ENCODE measurements at regions not wholly inside any gene's neighbourhood (a gene's known extent, or its start where the extent isn't known, plus 50 kb on each side); places are given as distances from the start of the nearest gene placed in this dataset.

GRCh38 chr3:72442759-72443158 lies 405.5 kb downstream of the SHQ1 start:
- FAIRE-seq, result no peak
- DNase-seq (ENCODE audit: insufficient read length, low spot score), result no peak

GRCh38 chr3:72441284-72441994 lies 406.8 kb downstream of the SHQ1 start:
- FAIRE-seq, result no peak
- DNase-seq (ENCODE audit: insufficient read length, low spot score), result no peak

- no peak for DNase-seq (ENCODE audit: insufficient read length, low spot score)
- no peak for FAIRE-seq
These were observed 407.8 kb downstream of the SHQ1 start for GRCh38 chr3:72440491-72440890.

GRCh38 chr3:72439321-72440183 lies 408.7 kb downstream of the SHQ1 start:
- DNase-seq (ENCODE audit: insufficient read length, low spot score) (no peak), FAIRE-seq (peak; percentile 71)

- FAIRE-seq (no peak), DNase-seq (ENCODE audit: insufficient read length, low spot score) (no peak)
These were observed 410.4 kb downstream of the SHQ1 start for GRCh38 chr3:72437661-72438406.

- FAIRE-seq, result no peak
These were observed 411.2 kb downstream of the SHQ1 start for GRCh38 chr3:72436863-72437592.

GRCh38 chr3:72434296-72434695 lies 413.9 kb downstream of the SHQ1 start:
- no peak for FAIRE-seq
- DNase-seq (ENCODE audit: insufficient read length, low spot score), result no peak

More at GRCh38 chr3:72436863-72437592, 411.2 kb downstream of the SHQ1 start:
- DNase-seq (ENCODE audit: insufficient read length, low spot score), result no peak

- DNase-seq (ENCODE audit: insufficient read length, low spot score) (no peak), FAIRE-seq (no peak)
These were observed 416.0 kb downstream of the SHQ1 start for GRCh38 chr3:72432246-72432645.

- FAIRE-seq (no peak), DNase-seq (ENCODE audit: insufficient read length, low spot score) (no peak)
These were observed 418.5 kb downstream of the SHQ1 start for GRCh38 chr3:72429589-72430353.

GRCh38 chr3:72428803-72429202 lies 419.4 kb downstream of the SHQ1 start:
- FAIRE-seq (no peak), DNase-seq (ENCODE audit: insufficient read length, low spot score) (no peak)

GRCh38 chr3:72427624-72428023 lies 420.6 kb downstream of the SHQ1 start:
- FAIRE-seq, result no peak
- DNase-seq (ENCODE audit: insufficient read length, low spot score), result no peak

GRCh38 chr3:72426618-72427397 lies 421.4 kb downstream of the SHQ1 start:
- DNase-seq (ENCODE audit: insufficient read length, low spot score) (no peak), FAIRE-seq (no peak)

- FAIRE-seq, result no peak
These were observed 424.6 kb downstream of the SHQ1 start for GRCh38 chr3:72423643-72424042.

GRCh38 chr3:72421786-72422185 lies 426.5 kb downstream of the SHQ1 start:
- FAIRE-seq (no peak), DNase-seq (ENCODE audit: insufficient read length, low spot score) (no peak)

More at GRCh38 chr3:72423643-72424042, 424.6 kb downstream of the SHQ1 start:
- no peak for DNase-seq (ENCODE audit: insufficient read length, low spot score)

- DNase-seq (ENCODE audit: insufficient read length, low spot score) (no peak), FAIRE-seq (no peak)
These were observed 427.1 kb downstream of the SHQ1 start for GRCh38 chr3:72421126-72421525.

- no peak for DNase-seq (ENCODE audit: insufficient read length, low spot score)
- no peak for FAIRE-seq
These were observed 429.4 kb downstream of the SHQ1 start for GRCh38 chr3:72418856-72419255.

GRCh38 chr3:72418244-72418643 lies 430.0 kb downstream of the SHQ1 start:
- FAIRE-seq, result no peak

GRCh38 chr3:72414481-72415016 lies 433.7 kb downstream of the SHQ1 start:
- FAIRE-seq (peak; percentile 23), DNase-seq (ENCODE audit: insufficient read length, low spot score) (no peak)

More at GRCh38 chr3:72418244-72418643, 430.0 kb downstream of the SHQ1 start:
- DNase-seq (ENCODE audit: insufficient read length, low spot score), result no peak

- DNase-seq (ENCODE audit: insufficient read length, low spot score) (no peak), FAIRE-seq (no peak)
These were observed 435.0 kb downstream of the SHQ1 start for GRCh38 chr3:72413228-72413627.

Measured in HTR-8/SVneo (cell line).